Effector memory CD4-positive, alpha-beta T cell (primary cell): ENCODE measurements at regions not wholly inside any gene's neighbourhood (a gene's known extent, or its start where the extent isn't known, plus 50 kb on each side); places are given as distances from the start of the nearest gene placed in this dataset.

Experiments used
- DNase-seq, 3 donors: peaks; one replicate each; pipeline ENCODE4 v3.0.0-alpha.2; 2020
- H3K27ac ChIP-seq: 2 replicates; pipeline ENCODE4 v1.7.0; 2013; ENCODE audit warnings: mild to moderate bottlenecking, low read length, moderate library complexity; ENCODE audit not compliant: insufficient read depth, poor library complexity, severe bottlenecking
- H3K27me3 ChIP-seq: replicated peaks from 2 replicates; pipeline ENCODE4 v1.7.0; 2013; ENCODE audit warnings: mild to moderate bottlenecking, low read length; ENCODE audit not compliant: insufficient read depth, control insufficient read depth, poor library complexity, severe bottlenecking
- H3K36me3 ChIP-seq: 2 replicates; pipeline ENCODE4 v1.7.0; 2013; ENCODE audit warnings: mild to moderate bottlenecking, low read length, moderate library complexity; ENCODE audit not compliant: control insufficient read depth, insufficient read depth
- H3K4me1 ChIP-seq: 2 replicates; pipeline ENCODE4 v1.7.0; 2013; ENCODE audit warnings: low read length, mild to moderate bottlenecking; ENCODE audit not compliant: control insufficient read depth, insufficient read depth, poor library complexity, severe bottlenecking
- H3K4me3 ChIP-seq: 2 replicates; pipeline ENCODE4 v1.7.0; 2013; ENCODE audit warnings: low read length, low read depth, mild to moderate bottlenecking; ENCODE audit not compliant: insufficient read depth, poor library complexity, severe bottlenecking
- H3K9me3 ChIP-seq: 2 replicates; pipeline ENCODE4 v1.7.0; 2013; ENCODE audit warnings: mild to moderate bottlenecking, low read length, moderate library complexity; ENCODE audit not compliant: control insufficient read depth

DNA sequence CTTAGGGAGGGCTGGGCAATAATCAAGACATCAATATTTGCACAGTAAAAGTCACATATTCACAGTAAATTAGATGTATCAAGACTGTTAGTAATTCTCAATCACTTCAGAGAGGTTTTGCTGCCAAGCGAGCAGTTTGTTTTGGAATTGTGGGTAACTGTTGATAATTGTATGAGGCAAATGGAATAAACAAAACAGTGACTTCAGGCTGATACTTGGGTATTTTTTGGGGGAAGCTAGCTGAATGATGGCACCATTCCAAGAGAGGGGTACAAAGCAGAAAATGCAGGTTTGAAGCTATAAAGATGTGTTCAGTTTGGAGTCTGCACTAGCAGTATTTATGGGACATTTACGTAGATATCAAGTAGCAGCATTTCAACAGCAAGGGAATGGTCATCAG lies 232.8 kb upstream of the ATP2B1 start:
- Histone ChIP-seq H3K9me3 (no peaks in the 10 kb centered on the region), H3K36me3 (no peaks in the 10 kb centered on the region), H3K27ac (no peak overlapping the region), H3K4me3 (no peak overlapping the region), H3K4me1 (peaks cover 5% of the 10 kb centered on the region), H3K27me3 (no peaks in the 10 kb centered on the region)
- no peak for DNase-seq

DNA sequence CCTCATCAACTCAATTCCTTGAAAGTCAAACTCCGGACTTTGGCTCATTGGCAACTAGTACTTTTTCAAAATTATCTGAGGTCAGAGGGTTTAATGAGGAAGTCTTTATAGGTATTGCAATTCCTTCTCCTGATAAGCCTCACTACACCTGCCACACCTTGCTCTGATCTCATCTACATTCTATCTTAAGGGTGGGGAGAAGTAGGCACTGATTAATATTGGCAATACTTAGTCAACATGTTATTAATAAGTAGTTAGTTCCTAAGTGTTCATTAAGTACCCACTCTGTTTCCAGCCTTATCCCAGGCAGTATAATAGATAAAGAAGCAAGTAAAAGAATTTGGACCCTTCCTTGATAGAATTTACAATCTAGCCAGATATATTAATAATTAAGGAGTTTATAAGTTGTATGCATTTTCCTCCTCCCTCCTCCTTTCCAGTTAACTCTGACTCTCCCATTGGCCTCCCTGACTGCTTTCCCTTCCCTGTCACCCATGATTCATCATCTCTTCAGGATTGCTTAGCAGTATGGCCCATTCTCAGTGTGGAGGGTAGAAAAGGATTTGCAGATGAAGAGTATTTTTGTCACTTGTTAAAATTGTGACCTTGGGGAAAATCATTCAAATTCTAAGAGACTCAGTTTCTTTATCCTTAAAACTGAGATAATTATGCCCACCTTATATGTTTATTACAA lies 231.0 kb upstream of the ATP2B1 start:
- H3K4me1 ChIP-seq = peaks cover 5% of the 10 kb centered on the region
- no peaks in the 10 kb centered on the region for H3K9me3 ChIP-seq
- no peaks in the 10 kb centered on the region for H3K36me3 ChIP-seq
- no peak overlapping the region for H3K4me3 ChIP-seq
- H3K27ac ChIP-seq = no peak overlapping the region
- no peak for DNase-seq
- H3K27me3 ChIP-seq = no peaks in the 10 kb centered on the region

DNA sequence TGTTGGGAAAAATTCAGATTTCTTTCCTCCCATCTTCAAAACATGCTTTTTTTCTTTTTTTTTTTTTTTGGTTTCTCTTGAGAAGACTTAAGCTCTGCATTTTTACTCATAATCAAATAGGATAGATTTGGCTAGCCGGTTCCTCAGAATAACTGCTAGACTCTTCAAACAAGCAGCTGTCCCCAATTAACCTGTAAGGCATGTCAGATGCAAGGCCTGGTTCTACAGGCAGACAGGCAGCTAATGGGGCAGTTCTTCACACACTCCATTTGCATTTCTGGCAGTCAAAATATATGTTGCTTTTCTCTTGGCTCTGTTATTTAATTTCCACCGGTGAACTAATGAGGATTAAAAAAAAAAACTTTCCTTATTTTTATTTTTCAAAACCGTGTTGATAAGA lies 228.0 kb upstream of the ATP2B1 start:
- no peaks in the 10 kb centered on the region for H3K36me3 ChIP-seq
- no peaks in the 10 kb centered on the region for H3K9me3 ChIP-seq
- H3K27ac ChIP-seq = no peak overlapping the region
- no peaks in the 10 kb centered on the region for H3K27me3 ChIP-seq
- H3K4me1 ChIP-seq = no peaks in the 10 kb centered on the region
- no peak overlapping the region for H3K4me3 ChIP-seq
- no peak for DNase-seq

DNA sequence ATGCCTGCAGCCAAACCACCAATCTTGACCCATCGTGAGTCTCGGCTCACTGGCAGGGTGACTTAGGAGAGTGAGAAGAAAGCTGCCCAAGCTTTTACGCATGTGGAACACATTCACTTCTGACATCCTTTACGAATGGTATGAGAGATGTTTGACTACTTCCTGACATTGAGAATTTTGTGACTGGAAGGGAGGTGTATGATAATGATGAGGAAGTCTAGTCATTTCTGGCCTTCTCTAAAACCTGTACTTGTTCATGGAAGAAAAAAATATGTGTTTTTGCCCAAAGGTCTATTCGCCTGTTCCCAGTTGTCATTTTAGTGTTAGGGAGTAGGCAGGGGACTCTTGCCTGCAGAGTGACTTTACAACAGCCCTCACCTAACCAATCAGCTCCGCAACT lies 227.2 kb upstream of the ATP2B1 start:
- Histone ChIP-seq H3K9me3 (no peaks in the 10 kb centered on the region), H3K4me3 (no peak overlapping the region), H3K27me3 (no peaks in the 10 kb centered on the region), H3K4me1 (no peaks in the 10 kb centered on the region), H3K27ac (peak overlapping the region; percentile 1), H3K36me3 (no peaks in the 10 kb centered on the region)
- no peak for DNase-seq

DNA sequence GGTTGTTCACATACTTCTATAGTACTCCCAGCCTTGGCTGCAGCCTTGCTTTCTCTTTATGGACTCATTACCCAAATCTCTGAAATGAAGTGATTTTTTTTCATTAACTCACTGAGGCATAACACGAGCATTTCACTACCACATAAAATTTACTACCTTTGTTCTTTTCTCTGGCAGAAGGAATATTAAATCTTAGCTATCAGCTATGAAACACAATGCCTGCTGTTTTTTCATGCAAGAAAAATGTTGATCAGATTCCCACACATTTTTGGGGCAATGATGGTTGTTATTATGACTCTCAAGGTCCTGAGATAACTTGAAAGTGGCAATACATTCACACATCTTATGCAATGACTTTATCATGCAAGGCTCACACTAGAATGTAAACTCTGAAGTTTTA lies 225.3 kb upstream of the ATP2B1 start:
- Histone ChIP-seq H3K27ac (no peak overlapping the region), H3K4me1 (no peaks in the 10 kb centered on the region), H3K27me3 (no peaks in the 10 kb centered on the region), H3K9me3 (no peaks in the 10 kb centered on the region), H3K4me3 (no peak overlapping the region), H3K36me3 (no peaks in the 10 kb centered on the region)
- no peak for DNase-seq

DNA sequence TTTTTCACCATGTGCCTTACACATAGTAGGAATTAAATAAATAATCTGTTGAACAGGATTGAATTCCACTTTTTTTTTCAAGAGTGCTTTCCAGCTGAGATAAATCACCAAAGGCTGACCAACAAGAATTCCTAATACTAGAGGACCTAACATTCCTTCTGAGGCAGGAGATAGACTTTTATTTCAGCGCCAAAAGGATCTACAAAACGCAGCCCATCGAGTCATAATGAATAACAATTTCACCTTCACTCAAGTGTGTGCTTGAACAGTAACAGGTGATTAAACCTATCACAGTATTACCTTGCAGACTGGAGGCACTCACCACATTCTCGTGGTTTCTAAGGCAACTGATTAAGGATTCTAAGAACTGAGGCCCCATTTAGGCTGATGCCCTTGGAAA lies 224.3 kb upstream of the ATP2B1 start:
- DNase-seq = no peak
- H3K27ac ChIP-seq = no peak overlapping the region
- H3K36me3 ChIP-seq = no peaks in the 10 kb centered on the region
- H3K4me3 ChIP-seq = no peak overlapping the region
- no peaks in the 10 kb centered on the region for H3K9me3 ChIP-seq
- H3K27me3 ChIP-seq = no peaks in the 10 kb centered on the region
- H3K4me1 ChIP-seq = no peaks in the 10 kb centered on the region

DNA sequence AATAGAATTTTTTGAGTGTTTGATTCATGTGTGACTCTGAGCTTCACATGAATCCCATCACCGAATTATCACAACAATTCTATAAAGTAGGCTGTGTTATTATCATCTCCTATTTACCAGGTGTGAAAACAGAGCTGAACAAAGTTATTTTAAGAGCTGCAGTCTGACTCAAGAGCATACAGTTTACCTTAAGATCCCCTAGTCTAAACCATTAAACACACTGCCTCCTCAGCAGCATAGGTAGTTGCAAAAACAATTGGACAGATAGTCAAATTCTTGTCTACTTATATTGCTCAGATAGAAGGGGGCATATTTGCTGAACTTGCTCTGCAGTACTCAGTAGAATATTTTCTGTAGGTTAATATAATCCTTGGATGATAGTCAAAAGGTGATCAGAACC lies 219.8 kb upstream of the ATP2B1 start:
- no peak overlapping the region for H3K27ac ChIP-seq
- no peak overlapping the region for H3K4me3 ChIP-seq
- H3K36me3 ChIP-seq = no peaks in the 10 kb centered on the region
- DNase-seq = no peak
- H3K27me3 ChIP-seq = no peaks in the 10 kb centered on the region
- no peaks in the 10 kb centered on the region for H3K4me1 ChIP-seq
- H3K9me3 ChIP-seq = no peaks in the 10 kb centered on the region

DNA sequence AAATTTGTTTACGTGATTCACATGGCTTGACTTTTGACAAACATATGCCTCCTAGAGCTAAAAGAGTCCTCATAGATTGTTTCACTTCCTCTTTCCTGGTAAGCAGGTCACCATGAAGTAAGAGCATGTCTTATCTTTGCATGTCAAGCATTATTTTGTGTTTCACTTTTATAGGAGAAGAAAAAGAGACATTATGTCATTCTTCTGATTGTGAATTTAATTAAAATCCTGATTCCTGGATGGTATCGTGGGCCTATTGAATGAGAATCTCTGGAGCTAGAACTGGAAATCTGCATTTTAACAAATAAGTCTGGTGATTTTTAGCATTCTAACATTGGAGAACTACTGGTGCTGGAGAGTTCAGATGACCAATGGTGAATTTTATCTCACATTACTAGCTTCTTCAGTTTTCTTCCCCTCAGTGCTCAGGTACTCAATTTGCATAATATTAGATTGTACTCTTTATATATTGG lies 218.6 kb upstream of the ATP2B1 start:
- H3K27ac ChIP-seq = no peak overlapping the region
- H3K27me3 ChIP-seq = no peaks in the 10 kb centered on the region
- H3K4me3 ChIP-seq = no peak overlapping the region
- no peak for DNase-seq
- no peaks in the 10 kb centered on the region for H3K4me1 ChIP-seq
- H3K9me3 ChIP-seq = no peaks in the 10 kb centered on the region
- H3K36me3 ChIP-seq = no peaks in the 10 kb centered on the region

DNA sequence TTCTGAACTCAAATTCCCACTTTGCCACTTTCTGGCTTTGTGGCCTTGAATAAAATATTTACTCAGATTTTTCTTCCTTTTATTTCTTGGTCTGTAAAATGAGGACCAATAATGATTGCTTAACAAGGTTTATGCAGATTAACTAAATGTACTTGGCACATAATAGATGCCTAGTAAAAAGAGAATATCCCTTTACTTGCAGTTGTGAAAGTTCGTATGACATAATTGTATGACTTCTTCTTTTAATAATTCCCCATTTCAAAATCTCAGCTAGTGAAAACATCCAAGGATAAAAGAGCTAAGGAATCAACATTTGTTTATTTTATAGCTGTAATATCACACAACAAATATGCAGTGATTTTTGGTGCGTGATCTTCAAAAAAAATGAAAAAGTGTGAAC lies 215.6 kb upstream of the ATP2B1 start:
- no peak overlapping the region for H3K4me3 ChIP-seq
- H3K9me3 ChIP-seq = no peaks in the 10 kb centered on the region
- no peak overlapping the region for H3K27ac ChIP-seq

DNA sequence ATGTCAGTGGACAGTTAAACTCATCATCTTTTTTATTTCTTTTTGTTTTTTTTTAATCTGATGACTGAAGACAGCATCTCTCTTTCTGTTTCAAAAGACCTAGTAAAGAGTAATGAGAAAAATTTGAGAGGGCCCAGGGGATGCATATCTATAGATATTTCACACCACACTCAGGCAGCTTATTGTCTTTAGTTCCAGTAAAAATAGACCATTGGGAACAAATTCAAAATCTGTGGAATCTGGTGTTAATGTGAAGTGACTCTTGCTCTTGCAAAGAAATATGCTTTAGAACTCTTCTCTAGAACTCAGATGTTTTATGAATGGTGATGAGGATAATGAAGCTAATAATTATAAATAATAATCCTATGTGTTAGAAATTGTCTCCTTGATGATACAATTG lies 214.5 kb upstream of the ATP2B1 start:
- no peak overlapping the region for H3K27ac ChIP-seq
- no peak overlapping the region for H3K4me3 ChIP-seq
- no peaks in the 10 kb centered on the region for H3K36me3 ChIP-seq

More for the DNA sequence above, 215.6 kb upstream of the ATP2B1 start:
- Histone ChIP-seq H3K27me3 (no peaks in the 10 kb centered on the region), H3K36me3 (no peaks in the 10 kb centered on the region), H3K4me1 (no peaks in the 10 kb centered on the region)
- DNase-seq = no peak

More for the DNA sequence above, 214.5 kb upstream of the ATP2B1 start:
- Histone ChIP-seq H3K27me3 (no peaks in the 10 kb centered on the region), H3K9me3 (no peaks in the 10 kb centered on the region), H3K4me1 (no peaks in the 10 kb centered on the region)
- DNase-seq = no peak
